ENCODE measurements at regions not wholly inside any gene's neighbourhood (a gene's known extent, or its start where the extent isn't known, plus 50 kb on each side); places are given as distances from the start of the nearest gene placed in this dataset.

- no peak overlapping the region for H3K27ac Mint-ChIP-seq
- H3K9me3 Mint-ChIP-seq: no peaks in the 10 kb centered on the region
- H3K4me1 Mint-ChIP-seq: no peaks in the 10 kb centered on the region
- H3K4me3 Mint-ChIP-seq: no peak overlapping the region
- H3K27me3 Mint-ChIP-seq (ENCODE audit: low read depth): no peaks in the 10 kb centered on the region
- TF ChIP-seq CTCF (IDR thresholded peaks at IDR 0.05; ENCODE audit: unreplicated experiment in 3 of 3): no peak
- H3K36me3 Mint-ChIP-seq (ENCODE audit: low read depth): no peaks in the 10 kb centered on the region
Observed at GRCh38 chr20:52025938-52026337, 165.6 kb downstream of the ZFP64 start.

- no peak overlapping the region for H3K4me3 Mint-ChIP-seq
- no peaks in the 10 kb centered on the region for H3K4me1 Mint-ChIP-seq
- no peak overlapping the region for H3K27ac Mint-ChIP-seq
- no peak for TF ChIP-seq CTCF (IDR thresholded peaks at IDR 0.05; ENCODE audit: unreplicated experiment in 3 of 3)
- no peaks in the 10 kb centered on the region for H3K9me3 Mint-ChIP-seq
- no peaks in the 10 kb centered on the region for H3K27me3 Mint-ChIP-seq (ENCODE audit: low read depth)
- no peaks in the 10 kb centered on the region for H3K36me3 Mint-ChIP-seq (ENCODE audit: low read depth)
Observed at GRCh38 chr20:52019313-52019712, 172.3 kb downstream of the ZFP64 start.

GRCh38 chr20:52017669-52018317 is 173.8 kb downstream of the ZFP64 start:
- no peak overlapping the region for H3K27ac Mint-ChIP-seq
- no peak overlapping the region for H3K4me3 Mint-ChIP-seq
- H3K9me3 Mint-ChIP-seq: no peaks in the 10 kb centered on the region
- H3K4me1 Mint-ChIP-seq: no peaks in the 10 kb centered on the region
- TF ChIP-seq CTCF (IDR thresholded peaks at IDR 0.05; ENCODE audit: unreplicated experiment in 3 of 3): no peak
- no peaks in the 10 kb centered on the region for H3K27me3 Mint-ChIP-seq (ENCODE audit: low read depth)
- no peaks in the 10 kb centered on the region for H3K36me3 Mint-ChIP-seq (ENCODE audit: low read depth)

GRCh38 chr20:52016022-52016421 is 175.6 kb downstream of the ZFP64 start:
- no peak for TF ChIP-seq CTCF (IDR thresholded peaks at IDR 0.05; ENCODE audit: unreplicated experiment in 3 of 3)
- H3K4me1 Mint-ChIP-seq: no peaks in the 10 kb centered on the region
- H3K36me3 Mint-ChIP-seq (ENCODE audit: low read depth): no peaks in the 10 kb centered on the region
- H3K9me3 Mint-ChIP-seq: peaks cover 5% of the 10 kb centered on the region
- no peak overlapping the region for H3K4me3 Mint-ChIP-seq
- no peaks in the 10 kb centered on the region for H3K27me3 Mint-ChIP-seq (ENCODE audit: low read depth)
- no peak overlapping the region for H3K27ac Mint-ChIP-seq

- TF ChIP-seq CTCF (IDR thresholded peaks at IDR 0.05; ENCODE audit: unreplicated experiment in 3 of 3): no peak
- no peak overlapping the region for H3K27ac Mint-ChIP-seq
- H3K4me1 Mint-ChIP-seq: no peaks in the 10 kb centered on the region
- H3K4me3 Mint-ChIP-seq: no peak overlapping the region
- no peaks in the 10 kb centered on the region for H3K36me3 Mint-ChIP-seq (ENCODE audit: low read depth)
- peaks cover 8% of the 10 kb centered on the region for H3K9me3 Mint-ChIP-seq
- no peaks in the 10 kb centered on the region for H3K27me3 Mint-ChIP-seq (ENCODE audit: low read depth)
Observed at GRCh38 chr20:52015155-52015554, 176.4 kb downstream of the ZFP64 start.

GRCh38 chr20:52012079-52012478 is 179.5 kb downstream of the ZFP64 start:
- Mint-ChIP-seq H3K9me3 (peaks cover 9% of the 10 kb centered on the region), H3K36me3 (ENCODE audit: low read depth) (no peaks in the 10 kb centered on the region), H3K4me1 (no peaks in the 10 kb centered on the region), H3K27me3 (ENCODE audit: low read depth) (no peaks in the 10 kb centered on the region), H3K27ac (no peak overlapping the region), H3K4me3 (no peak overlapping the region)
- TF ChIP-seq CTCF (IDR thresholded peaks at IDR 0.05; ENCODE audit: unreplicated experiment in 3 of 3): no peak

Measured in nephron (organoid).